HG02852 (cell line): ENCODE measurements at regions not wholly inside any gene's neighbourhood (a gene's known extent, or its start where the extent isn't known, plus 50 kb on each side); places are given as distances from the start of the nearest gene placed in this dataset.

ENCODE experiments used
- ATAC-seq: cut with Tn5 transposase; IDR thresholded peaks from one replicate; pipeline ENCODE4 v1.9.1; 2021; ENCODE audit warnings: mild to moderate bottlenecking, moderate library complexity; ENCODE audit not compliant: unreplicated experiment

GRCh38 chr9:32837551-32838058 is 54.3 kb downstream of the TMEM215 start:
- no peak for ATAC-seq

GRCh38 chr9:32839013-32839885 is 55.9 kb downstream of the TMEM215 start:
- no peak for ATAC-seq

- ATAC-seq: no peak
Observed at GRCh38 chr9:32841314-32841713, 58.0 kb downstream of the TMEM215 start.

GRCh38 chr9:32843295-32843694 is 60.0 kb downstream of the TMEM215 start:
- ATAC-seq: no peak

- no peak for ATAC-seq
Observed at GRCh38 chr9:32844259-32844658, 60.9 kb downstream of the TMEM215 start.

GRCh38 chr9:32854271-32854670 is 70.9 kb downstream of the TMEM215 start:
- ATAC-seq: no peak

- no peak for ATAC-seq
Observed at GRCh38 chr9:32855752-32856151, 72.4 kb downstream of the TMEM215 start.

- ATAC-seq: no peak
Observed at GRCh38 chr9:32863291-32863690, 80.0 kb downstream of the TMEM215 start.

GRCh38 chr9:32864971-32865370 is 81.6 kb downstream of the TMEM215 start:
- no peak for ATAC-seq

GRCh38 chr9:32866273-32866672 is 82.9 kb downstream of the TMEM215 start:
- no peak for ATAC-seq

- ATAC-seq: no peak
Observed at GRCh38 chr9:32867026-32867425, 83.7 kb downstream of the TMEM215 start.

GRCh38 chr9:32867601-32868204 is 84.4 kb downstream of the TMEM215 start:
- no peak for ATAC-seq

GRCh38 chr9:32869404-32869803 is 86.1 kb downstream of the TMEM215 start:
- ATAC-seq: no peak

GRCh38 chr9:32873131-32873530 is 89.8 kb downstream of the TMEM215 start:
- ATAC-seq: no peak

- ATAC-seq: no peak
Observed at GRCh38 chr9:32873553-32873952, 90.2 kb downstream of the TMEM215 start.

- ATAC-seq: no peak
Observed at GRCh38 chr9:32875242-32875641, 91.9 kb downstream of the TMEM215 start.

GRCh38 chr9:32875748-32876147 is 92.4 kb downstream of the TMEM215 start:
- ATAC-seq: no peak

- no peak for ATAC-seq
Observed at GRCh38 chr9:32877103-32877502, 93.8 kb downstream of the TMEM215 start.

- peak; percentile 71 for ATAC-seq
Observed at GRCh38 chr9:32877639-32878217, 94.4 kb downstream of the TMEM215 start.

- no peak for ATAC-seq
Observed at GRCh38 chr9:32879335-32879734, 96.0 kb downstream of the TMEM215 start.

- no peak for ATAC-seq
Observed at GRCh38 chr9:32881948-32882347, 98.6 kb downstream of the TMEM215 start.

- ATAC-seq: no peak
Observed at GRCh38 chr9:32882705-32883104, 99.4 kb downstream of the TMEM215 start.
